Body of pancreas (tissue), 4 donors: ENCODE measurements at regions not wholly inside any gene's neighbourhood (a gene's known extent, or its start where the extent isn't known, plus 50 kb on each side); places are given as distances from the start of the nearest gene placed in this dataset.

Source experiments
- POLR2A ChIP-seq, 3 donors: fragments of 450-650 bp; IDR thresholded peaks; one replicate each; pipeline ENCODE4 v1.6.1; 2016; ENCODE audit warnings: antibody characterized with exemption in 3 of 3, mild to moderate bottlenecking in 2 of 3
- TF ChIP-seq, protein P1 (sequence below), 7 experiments: fragments of 450-650 bp in 4 of 7; fragments of 200-600 bp in 3 of 7; sonication (generic) in 3 of 7; IDR thresholded peaks; one replicate each; pipeline ENCODE4 v1.5.1; 2016 to 2019; ENCODE audit warnings: antibody characterized with exemption in 7 of 7

- TF ChIP-seq, protein P1, sequence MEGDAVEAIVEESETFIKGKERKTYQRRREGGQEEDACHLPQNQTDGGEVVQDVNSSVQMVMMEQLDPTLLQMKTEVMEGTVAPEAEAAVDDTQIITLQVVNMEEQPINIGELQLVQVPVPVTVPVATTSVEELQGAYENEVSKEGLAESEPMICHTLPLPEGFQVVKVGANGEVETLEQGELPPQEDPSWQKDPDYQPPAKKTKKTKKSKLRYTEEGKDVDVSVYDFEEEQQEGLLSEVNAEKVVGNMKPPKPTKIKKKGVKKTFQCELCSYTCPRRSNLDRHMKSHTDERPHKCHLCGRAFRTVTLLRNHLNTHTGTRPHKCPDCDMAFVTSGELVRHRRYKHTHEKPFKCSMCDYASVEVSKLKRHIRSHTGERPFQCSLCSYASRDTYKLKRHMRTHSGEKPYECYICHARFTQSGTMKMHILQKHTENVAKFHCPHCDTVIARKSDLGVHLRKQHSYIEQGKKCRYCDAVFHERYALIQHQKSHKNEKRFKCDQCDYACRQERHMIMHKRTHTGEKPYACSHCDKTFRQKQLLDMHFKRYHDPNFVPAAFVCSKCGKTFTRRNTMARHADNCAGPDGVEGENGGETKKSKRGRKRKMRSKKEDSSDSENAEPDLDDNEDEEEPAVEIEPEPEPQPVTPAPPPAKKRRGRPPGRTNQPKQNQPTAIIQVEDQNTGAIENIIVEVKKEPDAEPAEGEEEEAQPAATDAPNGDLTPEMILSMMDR (IDR thresholded peaks at IDR 0.05), result no peak
- TF ChIP-seq POLR2A (IDR thresholded peaks at IDR 0.05), result no peak
Observed at GRCh38 chr10:128729910-128730420, 603.7 kb upstream of the MKI67 start.
